ENCODE measurements at regions not wholly inside any gene's neighbourhood (a gene's known extent, or its start where the extent isn't known, plus 50 kb on each side); places are given as distances from the start of the nearest gene placed in this dataset.

DNA sequence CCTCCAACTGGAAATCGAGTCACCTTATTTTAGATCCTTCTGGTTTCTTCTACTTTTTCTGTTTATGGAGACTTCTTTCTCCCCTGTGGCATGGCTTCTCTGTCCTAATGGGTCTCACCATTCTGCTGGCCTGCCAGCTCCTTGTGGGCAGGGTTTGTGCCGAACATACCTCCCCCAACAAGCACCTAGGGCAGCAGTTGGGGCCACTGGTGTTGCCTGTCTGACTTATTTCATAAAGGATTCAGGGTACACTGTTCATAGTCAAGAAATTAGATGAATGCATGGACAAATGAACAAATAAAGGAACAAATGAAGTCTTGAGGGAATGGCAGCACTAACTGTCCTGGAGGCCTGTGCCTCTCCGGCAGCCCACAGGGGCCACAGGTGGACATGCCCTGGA is 55.6 kb upstream of the DOCK1 start:
- H3K36me3 ChIP-seq (replicated peaks; ENCODE audit: control insufficient read depth, insufficient read depth, low read length), result no peaks in the 10 kb centered on the region
- no peaks in the 10 kb centered on the region for H3K27me3 ChIP-seq (ENCODE audit: control insufficient read depth, insufficient read depth, low read length)
- DNase-seq, result no peak
- H3K4me3 ChIP-seq (ENCODE audit: insufficient read depth, low read depth, low read length), result no peak overlapping the region

- no peak for DNase-seq
- no peaks in the 10 kb centered on the region for H3K27me3 ChIP-seq (ENCODE audit: control insufficient read depth, insufficient read depth, low read length)
- H3K36me3 ChIP-seq (replicated peaks; ENCODE audit: control insufficient read depth, insufficient read depth, low read length), result no peaks in the 10 kb centered on the region
Measured at GRCh38 chr10:126851414-126852108, 53.7 kb upstream of the DOCK1 start.

DNA sequence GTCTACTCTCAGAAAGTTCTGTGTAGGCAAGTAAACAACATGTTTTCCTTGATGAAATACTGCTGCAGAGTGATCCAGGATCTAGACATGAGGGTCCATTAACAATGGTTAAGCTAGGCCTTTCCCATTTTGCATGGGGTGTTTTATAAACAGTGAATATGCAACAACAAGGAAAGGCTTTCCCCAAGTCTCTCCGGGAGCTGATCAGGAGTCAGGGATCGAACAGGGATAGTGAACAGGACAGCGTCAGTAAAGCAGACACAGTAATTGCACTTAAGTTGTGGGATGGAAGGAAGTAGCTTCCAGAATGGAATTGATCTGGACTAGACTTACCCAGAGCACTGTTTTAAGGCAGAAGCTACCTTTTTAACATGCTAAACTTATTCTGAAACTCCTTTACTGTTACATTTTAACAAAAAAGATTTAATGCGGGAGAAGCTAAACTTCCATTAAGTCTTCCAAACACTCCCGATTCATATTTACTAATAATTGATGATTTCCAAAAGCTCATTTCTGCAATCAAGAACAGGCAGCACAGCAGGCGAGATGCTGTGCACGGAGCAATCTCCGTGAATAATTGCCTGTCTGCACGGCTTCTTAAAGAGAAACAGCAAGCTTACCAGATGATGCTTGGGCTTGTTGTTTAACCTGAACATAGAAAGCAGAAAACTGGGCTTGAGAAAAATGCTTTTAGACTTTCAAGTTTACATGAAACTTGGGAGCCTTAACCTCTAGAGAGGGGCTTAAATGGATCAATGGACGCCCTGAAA is 50.3 kb upstream of the DOCK1 start:
- H3K4me3 ChIP-seq (ENCODE audit: insufficient read depth, low read depth, low read length), result no peak overlapping the region
- no peaks in the 10 kb centered on the region for H3K27me3 ChIP-seq (ENCODE audit: control insufficient read depth, insufficient read depth, low read length)
- no peak for DNase-seq
- no peaks in the 10 kb centered on the region for H3K36me3 ChIP-seq (replicated peaks; ENCODE audit: control insufficient read depth, insufficient read depth, low read length)

More at GRCh38 chr10:126851414-126852108, 53.7 kb upstream of the DOCK1 start:
- H3K4me3 ChIP-seq (ENCODE audit: insufficient read depth, low read depth, low read length), result no peak overlapping the region

All from H7 (cell line).